ENCODE measurements at regions not wholly inside any gene's neighbourhood (a gene's known extent, or its start where the extent isn't known, plus 50 kb on each side); places are given as distances from the start of the nearest gene placed in this dataset.

GRCh38 chr2:129188451-129188850, 791.0 kb upstream of the RAB6C start:
- Histone ChIP-seq H3K27ac (ENCODE audit: insufficient read depth, low read length, poor library complexity, severe bottlenecking) (no peak overlapping the region), H3K4me3 (ENCODE audit: insufficient read depth, low read depth, low read length, poor library complexity, severe bottlenecking) (no peak overlapping the region), H3K4me1 (ENCODE audit: control insufficient read depth, insufficient read depth, low read length, poor library complexity, severe bottlenecking) (no peaks in the 10 kb centered on the region), H3K27me3 (replicated peaks; ENCODE audit: control insufficient read depth, insufficient read depth, low read length, poor library complexity, severe bottlenecking) (no peaks in the 10 kb centered on the region), H3K9me3 (ENCODE audit: control insufficient read depth, low read length) (no peaks in the 10 kb centered on the region), H3K36me3 (ENCODE audit: control insufficient read depth, insufficient read depth, low read length) (no peaks in the 10 kb centered on the region)
- no peak for DNase-seq

DNA sequence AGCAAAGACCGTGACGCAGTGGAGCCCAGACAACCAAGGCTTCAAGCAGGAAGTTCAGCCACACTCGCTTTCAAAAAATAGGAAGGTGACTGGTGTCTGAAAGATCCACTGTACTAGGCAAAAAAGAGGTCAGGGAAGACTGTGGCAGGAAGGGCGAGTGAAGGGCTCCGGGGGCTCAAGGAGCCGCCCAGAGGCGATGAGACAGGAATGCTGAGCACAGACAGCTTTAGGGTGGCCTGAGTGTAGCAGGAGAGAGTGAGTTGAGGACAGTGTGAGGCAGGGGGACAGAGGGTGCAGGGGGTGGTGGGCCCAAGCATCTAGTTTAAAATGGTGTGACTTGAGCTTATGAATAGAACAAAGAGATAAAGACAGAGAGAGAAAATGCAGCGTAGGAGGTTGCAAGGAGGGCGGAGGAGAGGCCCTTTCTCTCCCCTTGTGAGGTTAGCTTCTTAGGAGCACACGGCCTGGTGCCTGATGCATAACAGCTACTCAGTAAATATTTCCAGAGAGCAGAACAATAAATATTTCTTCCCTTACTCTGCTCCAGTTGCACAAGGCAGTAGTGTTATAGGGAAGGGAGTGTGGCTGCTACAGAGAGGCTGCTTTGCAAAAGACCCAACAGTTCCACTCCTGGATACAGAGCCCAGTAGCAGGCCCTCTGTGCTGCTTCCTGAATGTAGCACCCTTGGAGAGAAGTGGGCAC, 789.7 kb upstream of the RAB6C start:
- Histone ChIP-seq H3K9me3 (ENCODE audit: control insufficient read depth, low read length) (no peaks in the 10 kb centered on the region), H3K27ac (ENCODE audit: insufficient read depth, low read length, poor library complexity, severe bottlenecking) (no peak overlapping the region)

GRCh38 chr2:129190494-129190893, 789.0 kb upstream of the RAB6C start:
- H3K36me3 ChIP-seq (ENCODE audit: control insufficient read depth, insufficient read depth, low read length) = no peaks in the 10 kb centered on the region
- no peaks in the 10 kb centered on the region for H3K9me3 ChIP-seq (ENCODE audit: control insufficient read depth, low read length)
- no peaks in the 10 kb centered on the region for H3K4me1 ChIP-seq (ENCODE audit: control insufficient read depth, insufficient read depth, low read length, poor library complexity, severe bottlenecking)
- H3K27me3 ChIP-seq (replicated peaks; ENCODE audit: control insufficient read depth, insufficient read depth, low read length, poor library complexity, severe bottlenecking) = no peaks in the 10 kb centered on the region
- H3K4me3 ChIP-seq (ENCODE audit: insufficient read depth, low read depth, low read length, poor library complexity, severe bottlenecking) = no peak overlapping the region
- no peak for DNase-seq
- H3K27ac ChIP-seq (ENCODE audit: insufficient read depth, low read length, poor library complexity, severe bottlenecking) = no peak overlapping the region

More for the DNA sequence above, 789.7 kb upstream of the RAB6C start:
- no peaks in the 10 kb centered on the region for H3K4me1 ChIP-seq (ENCODE audit: control insufficient read depth, insufficient read depth, low read length, poor library complexity, severe bottlenecking)
- H3K27me3 ChIP-seq (replicated peaks; ENCODE audit: control insufficient read depth, insufficient read depth, low read length, poor library complexity, severe bottlenecking) = no peaks in the 10 kb centered on the region
- H3K4me3 ChIP-seq (ENCODE audit: insufficient read depth, low read depth, low read length, poor library complexity, severe bottlenecking) = no peak overlapping the region
- DNase-seq = no peak
- H3K36me3 ChIP-seq (ENCODE audit: control insufficient read depth, insufficient read depth, low read length) = no peaks in the 10 kb centered on the region

DNA sequence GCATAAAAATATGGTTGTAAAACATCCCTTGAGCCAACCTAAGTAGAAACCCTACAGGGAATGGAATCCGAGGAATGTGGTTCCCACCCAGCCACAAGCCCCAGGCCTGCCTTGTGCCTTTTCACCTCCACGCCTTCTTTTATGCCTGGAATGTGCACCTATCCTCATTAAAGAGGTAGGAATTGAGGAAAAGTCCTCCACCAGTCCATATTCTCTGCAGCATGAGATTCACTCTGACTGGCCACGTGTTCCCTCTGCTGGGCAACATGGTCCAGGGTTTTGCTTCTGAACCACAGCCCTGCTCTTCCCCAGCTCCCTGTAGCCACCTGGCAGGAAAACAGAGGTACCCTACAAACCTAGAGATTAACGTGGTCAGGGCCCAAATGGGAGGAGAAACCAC, 787.9 kb upstream of the RAB6C start:
- Histone ChIP-seq H3K36me3 (ENCODE audit: control insufficient read depth, insufficient read depth, low read length) (no peaks in the 10 kb centered on the region), H3K27me3 (replicated peaks; ENCODE audit: control insufficient read depth, insufficient read depth, low read length, poor library complexity, severe bottlenecking) (no peaks in the 10 kb centered on the region), H3K4me3 (ENCODE audit: insufficient read depth, low read depth, low read length, poor library complexity, severe bottlenecking) (no peak overlapping the region), H3K4me1 (ENCODE audit: control insufficient read depth, insufficient read depth, low read length, poor library complexity, severe bottlenecking) (no peaks in the 10 kb centered on the region), H3K9me3 (ENCODE audit: control insufficient read depth, low read length) (no peaks in the 10 kb centered on the region), H3K27ac (ENCODE audit: insufficient read depth, low read length, poor library complexity, severe bottlenecking) (no peak overlapping the region)
- no peak for DNase-seq

- Histone ChIP-seq H3K36me3 (ENCODE audit: control insufficient read depth, insufficient read depth, low read length) (no peaks in the 10 kb centered on the region), H3K27ac (ENCODE audit: insufficient read depth, low read length, poor library complexity, severe bottlenecking) (no peak overlapping the region)
- no peak for DNase-seq
These were observed 787.3 kb upstream of the RAB6C start for GRCh38 chr2:129192117-129192516.

GRCh38 chr2:129192841-129193253, 786.6 kb upstream of the RAB6C start:
- no peaks in the 10 kb centered on the region for H3K36me3 ChIP-seq (ENCODE audit: control insufficient read depth, insufficient read depth, low read length)
- DNase-seq = no peak
- H3K4me1 ChIP-seq (ENCODE audit: control insufficient read depth, insufficient read depth, low read length, poor library complexity, severe bottlenecking) = no peaks in the 10 kb centered on the region
- H3K9me3 ChIP-seq (ENCODE audit: control insufficient read depth, low read length) = no peaks in the 10 kb centered on the region
- H3K4me3 ChIP-seq (ENCODE audit: insufficient read depth, low read depth, low read length, poor library complexity, severe bottlenecking) = no peak overlapping the region
- H3K27ac ChIP-seq (ENCODE audit: insufficient read depth, low read length, poor library complexity, severe bottlenecking) = no peak overlapping the region
- H3K27me3 ChIP-seq (replicated peaks; ENCODE audit: control insufficient read depth, insufficient read depth, low read length, poor library complexity, severe bottlenecking) = no peaks in the 10 kb centered on the region

More at GRCh38 chr2:129192117-129192516, 787.3 kb upstream of the RAB6C start:
- Histone ChIP-seq H3K4me3 (ENCODE audit: insufficient read depth, low read depth, low read length, poor library complexity, severe bottlenecking) (no peak overlapping the region), H3K4me1 (ENCODE audit: control insufficient read depth, insufficient read depth, low read length, poor library complexity, severe bottlenecking) (no peaks in the 10 kb centered on the region), H3K9me3 (ENCODE audit: control insufficient read depth, low read length) (no peaks in the 10 kb centered on the region), H3K27me3 (replicated peaks; ENCODE audit: control insufficient read depth, insufficient read depth, low read length, poor library complexity, severe bottlenecking) (no peaks in the 10 kb centered on the region)

DNA sequence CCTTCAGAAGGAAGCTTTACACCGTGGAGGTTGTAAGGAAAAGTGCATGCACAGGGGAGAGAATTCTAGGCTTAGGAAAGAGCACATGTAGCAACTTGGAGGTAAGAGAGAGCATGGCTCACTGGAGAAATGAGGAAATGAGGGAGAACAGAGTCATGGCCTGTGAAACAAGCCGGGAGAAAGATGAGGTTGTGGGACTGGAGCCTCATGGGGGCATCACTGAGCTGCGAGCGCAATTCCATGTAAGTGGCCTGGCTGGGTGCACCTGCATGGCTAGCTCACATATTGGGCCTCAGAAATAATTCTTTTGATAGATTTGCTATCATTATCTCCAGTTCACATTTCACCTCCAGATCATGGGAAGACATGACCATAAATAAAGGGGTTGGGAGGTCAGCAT, 785.5 kb upstream of the RAB6C start:
- Histone ChIP-seq H3K9me3 (ENCODE audit: control insufficient read depth, low read length) (no peaks in the 10 kb centered on the region), H3K4me3 (ENCODE audit: insufficient read depth, low read depth, low read length, poor library complexity, severe bottlenecking) (no peak overlapping the region), H3K36me3 (ENCODE audit: control insufficient read depth, insufficient read depth, low read length) (no peaks in the 10 kb centered on the region), H3K4me1 (ENCODE audit: control insufficient read depth, insufficient read depth, low read length, poor library complexity, severe bottlenecking) (no peaks in the 10 kb centered on the region), H3K27me3 (replicated peaks; ENCODE audit: control insufficient read depth, insufficient read depth, low read length, poor library complexity, severe bottlenecking) (no peaks in the 10 kb centered on the region), H3K27ac (ENCODE audit: insufficient read depth, low read length, poor library complexity, severe bottlenecking) (no peak overlapping the region)
- no peak for DNase-seq

- Histone ChIP-seq H3K4me3 (ENCODE audit: insufficient read depth, low read depth, low read length, poor library complexity, severe bottlenecking) (no peak overlapping the region), H3K4me1 (ENCODE audit: control insufficient read depth, insufficient read depth, low read length, poor library complexity, severe bottlenecking) (no peaks in the 10 kb centered on the region), H3K36me3 (ENCODE audit: control insufficient read depth, insufficient read depth, low read length) (no peaks in the 10 kb centered on the region), H3K27ac (ENCODE audit: insufficient read depth, low read length, poor library complexity, severe bottlenecking) (no peak overlapping the region), H3K9me3 (ENCODE audit: control insufficient read depth, low read length) (no peaks in the 10 kb centered on the region), H3K27me3 (replicated peaks; ENCODE audit: control insufficient read depth, insufficient read depth, low read length, poor library complexity, severe bottlenecking) (no peaks in the 10 kb centered on the region)
- DNase-seq = no peak
These were observed 780.0 kb upstream of the RAB6C start for GRCh38 chr2:129199501-129199900.

- H3K27ac ChIP-seq (ENCODE audit: insufficient read depth, low read length, poor library complexity, severe bottlenecking) = no peak overlapping the region
- no peaks in the 10 kb centered on the region for H3K27me3 ChIP-seq (replicated peaks; ENCODE audit: control insufficient read depth, insufficient read depth, low read length, poor library complexity, severe bottlenecking)
- H3K4me3 ChIP-seq (ENCODE audit: insufficient read depth, low read depth, low read length, poor library complexity, severe bottlenecking) = no peak overlapping the region
- no peaks in the 10 kb centered on the region for H3K36me3 ChIP-seq (ENCODE audit: control insufficient read depth, insufficient read depth, low read length)
- no peak for DNase-seq
- no peaks in the 10 kb centered on the region for H3K9me3 ChIP-seq (ENCODE audit: control insufficient read depth, low read length)
- H3K4me1 ChIP-seq (ENCODE audit: control insufficient read depth, insufficient read depth, low read length, poor library complexity, severe bottlenecking) = no peaks in the 10 kb centered on the region
These were observed 777.8 kb upstream of the RAB6C start for GRCh38 chr2:129201696-129202095.

GRCh38 chr2:129203331-129203730, 776.1 kb upstream of the RAB6C start:
- no peaks in the 10 kb centered on the region for H3K36me3 ChIP-seq (ENCODE audit: control insufficient read depth, insufficient read depth, low read length)
- H3K27ac ChIP-seq (ENCODE audit: insufficient read depth, low read length, poor library complexity, severe bottlenecking) = no peak overlapping the region
- H3K27me3 ChIP-seq (replicated peaks; ENCODE audit: control insufficient read depth, insufficient read depth, low read length, poor library complexity, severe bottlenecking) = no peaks in the 10 kb centered on the region
- H3K4me1 ChIP-seq (ENCODE audit: control insufficient read depth, insufficient read depth, low read length, poor library complexity, severe bottlenecking) = no peaks in the 10 kb centered on the region
- H3K9me3 ChIP-seq (ENCODE audit: control insufficient read depth, low read length) = no peaks in the 10 kb centered on the region
- H3K4me3 ChIP-seq (ENCODE audit: insufficient read depth, low read depth, low read length, poor library complexity, severe bottlenecking) = no peak overlapping the region
- DNase-seq = no peak
